AG08396 (cell line): ENCODE measurements at regions not wholly inside any gene's neighbourhood (a gene's known extent, or its start where the extent isn't known, plus 50 kb on each side); places are given as distances from the start of the nearest gene placed in this dataset.
"Not testable (repeated sequence)": the region's sequence is repeated elsewhere in the genome, so short reads cannot be mapped to it uniquely, and the experiment has no call there.

Source experiments
- DNase-seq: peaks from one replicate; pipeline ENCODE4 v3.0.0; 2012; ENCODE audit warnings: low spot score, mixed read lengths

- DNase-seq, result not testable (repeated sequence)
These were observed 2830.5 kb downstream of the RPIA start for GRCh38 chr2:91521944-91522343.

GRCh38 chr2:91522877-91523276, 2831.4 kb downstream of the RPIA start:
- not testable (repeated sequence) for DNase-seq

GRCh38 chr2:91523751-91524150, 2832.3 kb downstream of the RPIA start:
- not testable (repeated sequence) for DNase-seq

GRCh38 chr2:91525587-91525986, 2834.1 kb downstream of the RPIA start:
- not testable (repeated sequence) for DNase-seq

DNA sequence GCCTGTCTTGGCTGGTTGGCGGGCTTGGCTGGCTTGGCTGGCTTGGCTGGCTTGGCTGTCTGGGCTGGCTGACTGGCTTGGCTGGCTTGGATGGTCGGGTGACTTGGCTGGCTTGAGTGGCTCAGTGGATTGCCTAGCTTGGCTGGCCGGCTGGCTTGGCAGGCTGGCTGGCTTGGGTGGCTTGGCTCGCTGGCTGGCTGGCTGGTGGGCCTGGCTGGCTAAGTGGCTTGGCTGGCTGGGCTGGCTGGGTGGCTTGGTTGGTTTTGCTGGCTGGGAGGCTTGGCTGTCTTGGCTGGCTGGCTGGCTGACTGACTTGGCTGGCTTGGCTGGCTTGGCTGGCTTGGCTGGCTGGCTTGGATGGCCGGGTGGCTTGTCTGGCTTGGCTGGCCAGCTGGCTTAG, 2834.6 kb downstream of the RPIA start:
- not testable (repeated sequence) for DNase-seq

DNA sequence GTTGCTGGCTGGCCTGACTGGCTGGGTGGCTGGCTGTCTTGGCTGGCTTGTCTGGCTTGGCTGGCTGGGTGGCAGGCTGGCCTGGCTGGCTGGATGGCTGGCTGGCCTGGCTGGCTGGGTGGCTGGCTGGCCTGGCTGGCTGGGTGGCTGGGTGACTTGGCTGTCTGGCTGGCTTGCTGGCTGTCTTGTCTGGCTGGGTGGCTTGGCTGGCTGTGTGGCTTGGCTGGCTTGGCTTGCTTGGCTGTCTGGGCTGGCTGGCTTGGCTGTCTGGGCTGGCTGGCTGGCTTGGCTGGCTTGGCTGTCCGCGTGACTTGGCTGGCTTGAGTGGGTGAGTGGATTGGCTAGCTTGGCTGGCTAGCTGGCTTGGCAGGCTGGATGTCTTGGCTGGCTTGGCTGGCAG, 2835.6 kb downstream of the RPIA start:
- not testable (repeated sequence) for DNase-seq

DNA sequence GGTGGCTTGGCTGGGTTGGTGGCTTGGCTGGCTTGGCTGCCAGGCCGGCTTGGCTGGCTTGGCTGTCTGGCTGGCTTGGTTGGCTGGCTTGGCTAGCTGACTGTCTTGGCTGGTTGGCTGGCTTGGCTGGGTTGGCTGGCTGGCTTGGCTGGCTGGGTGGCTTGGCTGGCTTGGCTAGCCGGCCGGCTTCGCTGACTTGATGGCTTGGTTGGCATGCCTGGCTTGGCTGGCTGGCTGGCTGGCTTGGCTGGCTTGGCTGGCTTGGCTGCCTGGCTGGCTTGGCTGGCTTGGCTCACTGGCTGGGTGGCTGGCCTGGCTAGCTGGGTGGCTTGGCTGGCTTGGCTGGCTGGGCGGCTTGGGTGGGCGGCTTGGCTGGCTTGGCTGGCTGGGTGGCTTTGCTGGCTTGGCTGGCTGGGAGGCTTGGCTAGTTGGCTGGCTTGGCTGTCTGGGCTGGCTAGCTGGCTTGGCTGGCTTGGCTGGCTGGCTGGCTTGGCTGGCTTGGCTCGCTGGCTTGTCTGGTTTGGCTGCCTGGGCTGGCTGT, 2836.1 kb downstream of the RPIA start:
- DNase-seq, result not testable (repeated sequence)

GRCh38 chr2:91528361-91528760, 2836.9 kb downstream of the RPIA start:
- DNase-seq, result not testable (repeated sequence)

GRCh38 chr2:91536109-91536508, 2844.6 kb downstream of the RPIA start:
- not testable (repeated sequence) for DNase-seq

GRCh38 chr2:91536549-91537263, 2845.2 kb downstream of the RPIA start:
- not testable (repeated sequence) for DNase-seq

DNA sequence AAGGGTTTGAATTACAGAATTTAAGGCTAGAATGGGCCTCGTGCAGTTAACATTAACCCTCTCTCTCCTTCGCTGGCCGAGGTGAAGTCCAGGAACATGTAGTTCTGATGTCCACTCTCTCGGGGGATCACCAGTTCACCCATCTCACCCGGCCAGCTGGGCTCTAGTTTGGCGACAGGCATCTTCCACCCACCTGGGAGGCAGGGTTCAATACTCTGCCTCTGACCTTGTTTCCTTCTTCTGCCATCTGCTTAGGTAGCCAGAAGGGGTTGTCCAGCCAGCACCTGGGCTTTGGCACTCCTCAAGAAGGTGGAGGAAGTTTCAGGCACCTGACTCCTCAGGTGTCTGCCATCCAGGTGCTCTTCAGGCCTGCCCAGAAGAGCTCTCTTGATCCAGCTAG, 2857.8 kb downstream of the RPIA start:
- DNase-seq, result not testable (repeated sequence)

- DNase-seq, result not testable (repeated sequence)
These were observed 2866.8 kb downstream of the RPIA start for GRCh38 chr2:91558234-91558633.

DNA sequence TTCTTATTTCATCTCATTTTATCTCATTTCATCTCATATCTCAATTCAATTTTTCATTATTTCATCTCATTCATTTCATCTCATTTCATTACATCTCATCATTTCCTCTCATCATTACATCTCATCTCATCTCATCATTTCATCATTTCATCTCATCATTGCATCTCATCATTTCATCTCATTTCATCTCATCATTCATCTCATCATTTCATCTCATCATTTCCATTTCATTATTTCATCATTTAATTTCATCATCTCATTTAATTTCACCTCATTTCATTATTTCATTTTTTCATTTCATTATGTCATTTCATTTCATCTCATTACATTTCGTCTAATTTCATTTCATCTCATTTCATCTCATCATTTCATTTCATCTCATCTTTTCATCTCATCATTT, 2867.8 kb downstream of the RPIA start:
- DNase-seq, result not testable (repeated sequence)

- DNase-seq, result not testable (repeated sequence)
These were observed 2868.6 kb downstream of the RPIA start for GRCh38 chr2:91559886-91560614.

GRCh38 chr2:91562184-91562583, 2870.7 kb downstream of the RPIA start:
- not testable (repeated sequence) for DNase-seq

- DNase-seq, result not testable (repeated sequence)
These were observed 2873.2 kb downstream of the RPIA start for GRCh38 chr2:91564700-91565099.

DNA sequence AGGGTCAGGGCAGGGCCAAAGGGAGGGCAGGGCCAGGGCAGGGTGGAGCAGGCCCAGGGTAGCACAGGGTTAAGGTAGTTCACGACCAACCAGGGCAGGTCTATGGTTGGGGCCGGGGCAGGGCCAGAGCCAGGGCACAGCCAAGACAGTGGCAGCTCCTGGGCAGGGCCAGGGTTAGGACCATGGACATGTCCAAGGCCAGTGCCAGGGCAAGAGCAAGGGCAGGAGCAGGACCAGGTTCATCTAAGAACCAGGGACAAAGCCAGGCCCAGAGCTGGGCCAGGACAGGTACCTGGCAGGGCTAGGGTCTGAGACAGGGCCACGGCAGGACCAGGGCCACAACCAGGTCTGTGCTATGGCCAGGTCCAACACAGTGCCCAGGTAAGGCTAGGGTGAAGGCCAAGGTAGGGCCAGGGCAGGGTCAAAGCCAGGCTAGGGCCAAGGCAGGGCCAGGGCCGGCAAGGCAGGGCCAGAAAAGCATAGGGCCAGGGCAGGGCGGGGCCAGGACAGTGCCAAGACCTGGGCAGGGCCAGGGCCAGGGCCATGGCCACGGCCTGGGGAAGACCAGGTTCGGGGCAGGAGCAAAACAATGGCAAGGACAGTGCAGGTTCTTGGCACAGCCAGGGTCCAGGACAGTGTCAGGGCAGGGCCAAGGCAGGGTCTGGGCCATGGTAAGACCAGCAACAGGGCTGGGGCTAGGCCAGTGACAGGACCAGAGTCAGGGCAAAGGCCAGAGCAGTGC, 2874.4 kb downstream of the RPIA start:
- DNase-seq, result not testable (repeated sequence)

- not testable (repeated sequence) for DNase-seq
These were observed 2875.1 kb downstream of the RPIA start for GRCh38 chr2:91566611-91567010.

GRCh38 chr2:91567546-91568335, 2876.3 kb downstream of the RPIA start:
- DNase-seq, result not testable (repeated sequence)

DNA sequence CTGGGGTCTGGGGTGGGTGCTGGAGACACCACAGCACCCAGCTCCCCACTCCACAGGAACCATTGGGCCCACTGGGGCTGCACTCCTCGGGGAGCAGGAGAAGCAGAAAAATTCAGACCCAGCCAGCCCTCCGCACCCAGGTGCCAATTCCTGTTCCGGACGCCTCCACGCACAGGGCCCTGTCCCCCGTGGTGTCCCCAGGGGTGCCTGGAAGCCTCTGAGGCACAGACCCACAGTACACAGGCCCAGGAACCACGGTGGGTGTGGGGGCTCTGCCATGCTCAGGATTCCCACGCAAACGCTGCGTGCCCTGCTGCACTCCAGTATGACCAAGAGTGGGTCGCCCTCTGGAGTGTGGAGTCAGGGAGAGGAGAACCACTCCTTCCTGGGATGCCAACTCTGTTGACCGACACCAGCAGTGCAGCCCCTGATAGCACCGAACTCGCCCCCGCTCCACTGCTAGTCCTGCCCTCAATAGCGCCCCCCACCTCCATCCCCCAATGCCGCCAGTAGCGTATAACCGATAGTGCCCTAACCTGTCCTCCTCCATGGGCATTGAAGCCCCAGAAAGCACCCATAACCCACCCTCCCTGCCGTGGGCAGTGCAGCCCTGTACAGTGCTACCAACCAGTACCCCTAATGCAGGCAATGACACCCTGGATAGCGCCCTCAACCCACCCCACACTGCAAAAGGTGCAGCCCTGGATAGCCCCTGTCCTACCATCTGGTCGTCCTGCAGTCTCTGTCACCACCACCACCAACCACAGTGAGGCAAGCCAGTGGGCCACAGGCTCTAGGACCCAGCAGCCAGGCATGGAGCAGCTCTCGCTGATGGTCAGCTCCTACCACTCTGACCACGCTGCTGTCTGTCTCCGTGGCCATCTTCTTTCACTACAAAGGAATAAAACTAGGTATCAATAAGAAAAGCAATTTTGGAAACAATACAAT, 2877.2 kb downstream of the RPIA start:
- DNase-seq, result not testable (repeated sequence)
